ENCODE measurements at regions not wholly inside any gene's neighbourhood (a gene's known extent, or its start where the extent isn't known, plus 50 kb on each side); places are given as distances from the start of the nearest gene placed in this dataset.
A peak's percentile ranks its signal among the peaks of the same experiment; 100 is the strongest.

- DNase-seq: peak in 1 of 2 experiments; percentile 6
Measured at GRCh38 chr12:34347367-34347766, 325.1 kb downstream of the ALG10 start.

GRCh38 chr12:34348064-34348463 lies 325.8 kb downstream of the ALG10 start:
- DNase-seq: no peak

GRCh38 chr12:34348836-34349672 lies 326.8 kb downstream of the ALG10 start:
- no peak for DNase-seq

GRCh38 chr12:34349673-34349961 lies 327.3 kb downstream of the ALG10 start:
- DNase-seq: no peak

- DNase-seq: peak; percentile 36 to 51
Measured at GRCh38 chr12:34350092-34351041, 328.1 kb downstream of the ALG10 start.

- DNase-seq: no peak
Measured at GRCh38 chr12:34352098-34352497, 329.8 kb downstream of the ALG10 start.

GRCh38 chr12:34354239-34355200 lies 332.2 kb downstream of the ALG10 start:
- no peak for DNase-seq

- DNase-seq: no peak
Measured at GRCh38 chr12:34356233-34356987, 334.1 kb downstream of the ALG10 start.

- DNase-seq: no peak
Measured at GRCh38 chr12:34357791-34358190, 335.5 kb downstream of the ALG10 start.

GRCh38 chr12:34358198-34358597 lies 335.9 kb downstream of the ALG10 start:
- no peak for DNase-seq

GRCh38 chr12:34361721-34362316 lies 339.5 kb downstream of the ALG10 start:
- no peak for DNase-seq

GRCh38 chr12:34363050-34363673 lies 340.9 kb downstream of the ALG10 start:
- DNase-seq: peak; percentile 9 to 23

GRCh38 chr12:34368079-34368478 lies 345.8 kb downstream of the ALG10 start:
- DNase-seq: no peak

GRCh38 chr12:34371050-34371449 lies 348.8 kb downstream of the ALG10 start:
- no peak for DNase-seq

- no peak for DNase-seq
Measured at GRCh38 chr12:34372003-34372402, 349.7 kb downstream of the ALG10 start.

GRCh38 chr12:34373926-34374325 lies 351.6 kb downstream of the ALG10 start:
- no peak for DNase-seq

GRCh38 chr12:34376133-34376799 lies 354.0 kb downstream of the ALG10 start:
- DNase-seq: peak in 1 of 2 experiments; percentile 11

- peak; percentile 37 to 41 for DNase-seq
Measured at GRCh38 chr12:34377243-34378035, 355.1 kb downstream of the ALG10 start.

- no peak for DNase-seq
Measured at GRCh38 chr12:34379142-34379541, 356.8 kb downstream of the ALG10 start.

GRCh38 chr12:34384693-34385092 lies 362.4 kb downstream of the ALG10 start:
- no peak for DNase-seq
